HEK293 (cell line): ENCODE measurements at regions not wholly inside any gene's neighbourhood (a gene's known extent, or its start where the extent isn't known, plus 50 kb on each side); places are given as distances from the start of the nearest gene placed in this dataset.

Experiments used
- TF ChIP-seq, protein P1 (sequence below): fragments of 450-650 bp; formaldehyde crosslinking; IDR thresholded peaks from 2 replicates; pipeline ENCODE4 v1.5.1; 2016; ENCODE audit warnings: missing biosample characterization, missing genetic modification characterization
- TF ChIP-seq, protein P2 (sequence below): fragments of 450-650 bp; formaldehyde crosslinking; conservative IDR thresholded peaks from 2 replicates; pipeline ENCODE4 v1.5.1; 2016; ENCODE audit warnings: low read depth, missing biosample characterization, missing genetic modification characterization
- TF ChIP-seq, protein P3 (sequence below): fragments of 450-650 bp; formaldehyde crosslinking; IDR thresholded peaks from 2 replicates; pipeline ENCODE4 v1.5.1; 2017; ENCODE audit warnings: missing biosample characterization, missing genetic modification characterization

DNA sequence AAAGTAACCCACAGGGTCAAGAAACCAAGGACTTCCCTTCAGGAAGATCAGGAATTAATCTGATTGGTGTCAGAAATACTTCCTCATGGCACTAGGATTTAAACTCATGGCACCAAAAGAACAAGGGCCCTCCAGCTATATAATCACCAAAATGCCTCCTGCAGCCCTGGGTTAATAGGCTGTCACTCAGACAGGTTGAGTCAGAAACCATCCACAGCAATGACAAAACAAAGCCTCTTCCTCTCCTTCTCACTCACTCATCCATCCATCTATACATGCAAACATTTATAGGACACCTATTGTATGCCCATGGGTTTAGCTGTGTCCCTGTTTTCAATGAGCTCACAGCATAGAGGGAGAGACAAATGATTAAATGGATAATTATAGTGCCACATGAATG is 62.5 kb upstream of the SPOCK1 start:
- TF ChIP-seq, protein P1, sequence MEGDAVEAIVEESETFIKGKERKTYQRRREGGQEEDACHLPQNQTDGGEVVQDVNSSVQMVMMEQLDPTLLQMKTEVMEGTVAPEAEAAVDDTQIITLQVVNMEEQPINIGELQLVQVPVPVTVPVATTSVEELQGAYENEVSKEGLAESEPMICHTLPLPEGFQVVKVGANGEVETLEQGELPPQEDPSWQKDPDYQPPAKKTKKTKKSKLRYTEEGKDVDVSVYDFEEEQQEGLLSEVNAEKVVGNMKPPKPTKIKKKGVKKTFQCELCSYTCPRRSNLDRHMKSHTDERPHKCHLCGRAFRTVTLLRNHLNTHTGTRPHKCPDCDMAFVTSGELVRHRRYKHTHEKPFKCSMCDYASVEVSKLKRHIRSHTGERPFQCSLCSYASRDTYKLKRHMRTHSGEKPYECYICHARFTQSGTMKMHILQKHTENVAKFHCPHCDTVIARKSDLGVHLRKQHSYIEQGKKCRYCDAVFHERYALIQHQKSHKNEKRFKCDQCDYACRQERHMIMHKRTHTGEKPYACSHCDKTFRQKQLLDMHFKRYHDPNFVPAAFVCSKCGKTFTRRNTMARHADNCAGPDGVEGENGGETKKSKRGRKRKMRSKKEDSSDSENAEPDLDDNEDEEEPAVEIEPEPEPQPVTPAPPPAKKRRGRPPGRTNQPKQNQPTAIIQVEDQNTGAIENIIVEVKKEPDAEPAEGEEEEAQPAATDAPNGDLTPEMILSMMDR (tag by site-specific recombination): no peak
- TF ChIP-seq, protein P2, sequence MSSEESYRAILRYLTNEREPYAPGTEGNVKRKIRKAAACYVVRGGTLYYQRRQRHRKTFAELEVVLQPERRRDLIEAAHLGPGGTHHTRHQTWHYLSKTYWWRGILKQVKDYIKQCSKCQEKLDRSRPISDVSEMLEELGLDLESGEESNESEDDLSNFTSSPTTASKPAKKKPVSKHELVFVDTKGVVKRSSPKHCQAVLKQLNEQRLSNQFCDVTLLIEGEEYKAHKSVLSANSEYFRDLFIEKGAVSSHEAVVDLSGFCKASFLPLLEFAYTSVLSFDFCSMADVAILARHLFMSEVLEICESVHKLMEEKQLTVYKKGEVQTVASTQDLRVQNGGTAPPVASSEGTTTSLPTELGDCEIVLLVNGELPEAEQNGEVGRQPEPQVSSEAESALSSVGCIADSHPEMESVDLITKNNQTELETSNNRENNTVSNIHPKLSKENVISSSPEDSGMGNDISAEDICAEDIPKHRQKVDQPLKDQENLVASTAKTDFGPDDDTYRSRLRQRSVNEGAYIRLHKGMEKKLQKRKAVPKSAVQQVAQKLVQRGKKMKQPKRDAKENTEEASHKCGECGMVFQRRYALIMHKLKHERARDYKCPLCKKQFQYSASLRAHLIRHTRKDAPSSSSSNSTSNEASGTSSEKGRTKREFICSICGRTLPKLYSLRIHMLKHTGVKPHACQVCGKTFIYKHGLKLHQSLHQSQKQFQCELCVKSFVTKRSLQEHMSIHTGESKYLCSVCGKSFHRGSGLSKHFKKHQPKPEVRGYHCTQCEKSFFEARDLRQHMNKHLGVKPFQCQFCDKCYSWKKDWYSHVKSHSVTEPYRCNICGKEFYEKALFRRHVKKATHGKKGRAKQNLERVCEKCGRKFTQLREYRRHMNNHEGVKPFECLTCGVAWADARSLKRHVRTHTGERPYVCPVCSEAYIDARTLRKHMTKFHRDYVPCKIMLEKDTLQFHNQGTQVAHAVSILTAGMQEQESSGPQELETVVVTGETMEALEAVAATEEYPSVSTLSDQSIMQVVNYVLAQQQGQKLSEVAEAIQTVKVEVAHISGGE: no peak
- TF ChIP-seq, protein P3, sequence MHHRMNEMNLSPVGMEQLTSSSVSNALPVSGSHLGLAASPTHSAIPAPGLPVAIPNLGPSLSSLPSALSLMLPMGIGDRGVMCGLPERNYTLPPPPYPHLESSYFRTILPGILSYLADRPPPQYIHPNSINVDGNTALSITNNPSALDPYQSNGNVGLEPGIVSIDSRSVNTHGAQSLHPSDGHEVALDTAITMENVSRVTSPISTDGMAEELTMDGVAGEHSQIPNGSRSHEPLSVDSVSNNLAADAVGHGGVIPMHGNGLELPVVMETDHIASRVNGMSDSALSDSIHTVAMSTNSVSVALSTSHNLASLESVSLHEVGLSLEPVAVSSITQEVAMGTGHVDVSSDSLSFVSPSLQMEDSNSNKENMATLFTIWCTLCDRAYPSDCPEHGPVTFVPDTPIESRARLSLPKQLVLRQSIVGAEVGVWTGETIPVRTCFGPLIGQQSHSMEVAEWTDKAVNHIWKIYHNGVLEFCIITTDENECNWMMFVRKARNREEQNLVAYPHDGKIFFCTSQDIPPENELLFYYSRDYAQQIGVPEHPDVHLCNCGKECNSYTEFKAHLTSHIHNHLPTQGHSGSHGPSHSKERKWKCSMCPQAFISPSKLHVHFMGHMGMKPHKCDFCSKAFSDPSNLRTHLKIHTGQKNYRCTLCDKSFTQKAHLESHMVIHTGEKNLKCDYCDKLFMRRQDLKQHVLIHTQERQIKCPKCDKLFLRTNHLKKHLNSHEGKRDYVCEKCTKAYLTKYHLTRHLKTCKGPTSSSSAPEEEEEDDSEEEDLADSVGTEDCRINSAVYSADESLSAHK (tag by site-specific recombination): no peak
